SU-DHL-6 (cell line): ENCODE measurements at regions not wholly inside any gene's neighbourhood (a gene's known extent, or its start where the extent isn't known, plus 50 kb on each side); places are given as distances from the start of the nearest gene placed in this dataset.

Experiments used
- H2AFZ ChIP-seq: fragments of 200-600 bp; sonication (generic); 2 replicates; pipeline ENCODE4 v1.6.1; 2014; ENCODE audit warnings: low read depth, mild to moderate bottlenecking, moderate library complexity, mixed read lengths, antibody characterized with exemption, low read length; ENCODE audit not compliant: severe bottlenecking
- H3F3A ChIP-seq: fragments of 200-600 bp; shearing (Covaris generic); 2 replicates; pipeline ENCODE4 v1.6.0; 2016; ENCODE audit warnings: antibody characterized with exemption, mild to moderate bottlenecking; ENCODE audit not compliant: insufficient read depth
- H3K27ac ChIP-seq: fragments of 200-600 bp; sonication (generic); 2 replicates; pipeline ENCODE4 v1.5.1; 2016; ENCODE audit warnings: low read depth, mild to moderate bottlenecking, low read length, moderate library complexity, mixed read lengths
- H3K27me3 ChIP-seq: fragments of 200-600 bp; sonication (generic), shearing (Covaris generic); 2 replicates; pipeline ENCODE4 v1.6.0; 2014; ENCODE audit warnings: mild to moderate bottlenecking, low read length
- H3K36me3 ChIP-seq: fragments of 200-600 bp; sonication (generic); 2 replicates; pipeline ENCODE4 v1.6.1; 2014; ENCODE audit warnings: mild to moderate bottlenecking, low read length, mixed read lengths
- H3K4me2 ChIP-seq: fragments of 300-600, 200-600 bp; shearing (Covaris generic), sonication (generic); 2 replicates; pipeline ENCODE4 v1.6.0; 2014; ENCODE audit warnings: low read length, low read depth, mild to moderate bottlenecking; ENCODE audit not compliant: poor library complexity, severe bottlenecking
- H3K4me3 ChIP-seq: fragments of 200-600 bp; sonication (generic); 2 replicates; pipeline ENCODE4 v1.5.1; 2014; ENCODE audit warnings: antibody characterized with exemption, low read length, mild to moderate bottlenecking, mixed read lengths; ENCODE audit not compliant: insufficient read depth, poor library complexity, severe bottlenecking
- H3K79me2 ChIP-seq: fragments of 200-600 bp; sonication (generic); 2 replicates; pipeline ENCODE4 v1.6.1; 2014; ENCODE audit warnings: mild to moderate bottlenecking, low read length, moderate library complexity; ENCODE audit not compliant: insufficient read depth
- H3K9ac ChIP-seq: fragments of 200-600 bp; sonication (generic); 2 replicates; pipeline ENCODE4 v1.7.0; 2014; ENCODE audit warnings: mild to moderate bottlenecking, low read length
- H3K9me2 ChIP-seq: fragments of 200-600 bp; sonication (generic); replicated peaks from 2 replicates; pipeline ENCODE4 v1.6.1; 2014; ENCODE audit warnings: low read length; ENCODE audit not compliant: insufficient read depth
- H3K9me3 ChIP-seq: fragments of 200-600 bp; sonication (generic); 2 replicates; pipeline ENCODE4 v1.6.1; 2014; ENCODE audit warnings: low read length, mixed read lengths; ENCODE audit not compliant: insufficient read depth
- H4K20me1 ChIP-seq: fragments of 200-600 bp; sonication (generic); 2 replicates; pipeline ENCODE4 v1.6.1; 2014; ENCODE audit warnings: low read depth, mild to moderate bottlenecking, antibody characterized with exemption, low read length, moderate library complexity, mixed read lengths
- EZH2phosphoT487 ChIP-seq: fragments of 200-600 bp; sonication (generic), shearing (Covaris generic); conservative IDR thresholded peaks from 2 replicates; pipeline ENCODE4 v1.6.1; 2018; ENCODE audit warnings: mild to moderate bottlenecking, antibody characterized with exemption, low read length, moderate library complexity, mixed read lengths
- TF ChIP-seq, protein P1 (sequence below): fragments of 200-600 bp; sonication (generic); IDR thresholded peaks from one replicate; pipeline ENCODE4 v1.5.1; 2017; ENCODE audit warnings: antibody characterized with exemption, mild to moderate bottlenecking, low read length, moderate library complexity; ENCODE audit not compliant: insufficient read depth, poor library complexity, severe bottlenecking

DNA sequence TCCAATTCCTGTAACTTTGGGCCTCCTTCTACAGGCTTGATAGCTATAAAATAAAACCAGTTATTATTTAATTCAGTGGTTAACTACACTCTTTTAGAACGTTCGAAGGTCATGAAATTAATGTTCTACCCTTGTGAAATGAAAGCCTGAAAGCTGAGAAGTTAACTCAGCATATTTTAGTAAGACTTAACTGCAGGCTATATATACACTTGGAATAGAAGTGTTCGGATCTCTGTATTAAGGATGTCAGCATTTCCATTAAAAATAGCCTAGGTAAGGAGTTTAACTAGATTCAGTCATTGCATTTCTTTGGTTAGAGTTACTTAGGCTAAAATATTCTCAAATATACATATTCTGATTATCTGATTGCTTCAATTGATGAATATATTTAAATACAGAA, 229.2 kb downstream of the MRPS30 start:
- Histone ChIP-seq H2AFZ (no peak overlapping the region), H3K4me2 (no peak overlapping the region), H3F3A (no peaks in the 10 kb centered on the region), H3K9me3 (no peaks in the 10 kb centered on the region), H3K4me3 (no peak overlapping the region), H3K79me2 (no peaks in the 10 kb centered on the region), H3K9ac (no peak overlapping the region), H3K27me3 (no peaks in the 10 kb centered on the region), H3K27ac (no peak overlapping the region), H4K20me1 (no peaks in the 10 kb centered on the region), H3K9me2 (no peaks in the 10 kb centered on the region), H3K36me3 (no peaks in the 10 kb centered on the region)
- TF ChIP-seq, protein P1, sequence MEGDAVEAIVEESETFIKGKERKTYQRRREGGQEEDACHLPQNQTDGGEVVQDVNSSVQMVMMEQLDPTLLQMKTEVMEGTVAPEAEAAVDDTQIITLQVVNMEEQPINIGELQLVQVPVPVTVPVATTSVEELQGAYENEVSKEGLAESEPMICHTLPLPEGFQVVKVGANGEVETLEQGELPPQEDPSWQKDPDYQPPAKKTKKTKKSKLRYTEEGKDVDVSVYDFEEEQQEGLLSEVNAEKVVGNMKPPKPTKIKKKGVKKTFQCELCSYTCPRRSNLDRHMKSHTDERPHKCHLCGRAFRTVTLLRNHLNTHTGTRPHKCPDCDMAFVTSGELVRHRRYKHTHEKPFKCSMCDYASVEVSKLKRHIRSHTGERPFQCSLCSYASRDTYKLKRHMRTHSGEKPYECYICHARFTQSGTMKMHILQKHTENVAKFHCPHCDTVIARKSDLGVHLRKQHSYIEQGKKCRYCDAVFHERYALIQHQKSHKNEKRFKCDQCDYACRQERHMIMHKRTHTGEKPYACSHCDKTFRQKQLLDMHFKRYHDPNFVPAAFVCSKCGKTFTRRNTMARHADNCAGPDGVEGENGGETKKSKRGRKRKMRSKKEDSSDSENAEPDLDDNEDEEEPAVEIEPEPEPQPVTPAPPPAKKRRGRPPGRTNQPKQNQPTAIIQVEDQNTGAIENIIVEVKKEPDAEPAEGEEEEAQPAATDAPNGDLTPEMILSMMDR: no peak
- TF ChIP-seq EZH2phosphoT487: no peak

DNA sequence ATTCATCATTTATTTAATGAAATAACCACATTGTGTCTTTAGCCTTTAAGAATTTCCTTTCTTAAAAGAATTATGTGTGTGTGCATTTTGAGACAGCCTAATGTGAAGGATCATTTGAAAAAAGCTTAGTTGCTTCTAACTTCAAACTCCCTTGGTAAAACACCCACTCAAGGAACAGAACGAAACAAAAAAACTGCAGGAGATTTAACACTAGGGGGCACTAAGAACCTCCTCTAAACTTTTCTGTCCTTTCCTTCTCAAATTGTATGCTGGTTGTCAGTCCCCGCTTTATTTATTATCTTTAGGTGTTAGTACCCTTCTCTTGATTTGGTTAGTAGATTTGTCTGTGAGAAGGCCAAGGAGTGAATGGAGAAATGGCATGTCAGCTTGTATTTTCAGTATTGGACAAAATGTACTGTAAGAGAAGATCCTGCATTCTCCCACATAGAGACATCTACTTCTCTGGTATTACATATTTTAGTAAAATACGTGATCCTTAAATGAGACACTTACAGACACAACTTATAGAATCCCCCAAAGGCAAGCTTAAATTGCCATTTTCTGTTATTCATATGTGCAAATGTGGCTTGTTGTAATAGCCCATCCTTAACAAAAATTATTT, 229.7 kb downstream of the MRPS30 start:
- TF ChIP-seq EZH2phosphoT487: no peak
- TF ChIP-seq, protein P1: peak; percentile 52
- Histone ChIP-seq H3K4me2 (no peak overlapping the region), H3K9me3 (no peaks in the 10 kb centered on the region), H3K27ac (no peak overlapping the region), H3F3A (no peaks in the 10 kb centered on the region), H3K79me2 (no peaks in the 10 kb centered on the region), H2AFZ (no peak overlapping the region), H3K9me2 (no peaks in the 10 kb centered on the region), H3K9ac (no peak overlapping the region), H3K27me3 (no peaks in the 10 kb centered on the region), H3K4me3 (no peak overlapping the region), H3K36me3 (no peaks in the 10 kb centered on the region), H4K20me1 (no peaks in the 10 kb centered on the region)

DNA sequence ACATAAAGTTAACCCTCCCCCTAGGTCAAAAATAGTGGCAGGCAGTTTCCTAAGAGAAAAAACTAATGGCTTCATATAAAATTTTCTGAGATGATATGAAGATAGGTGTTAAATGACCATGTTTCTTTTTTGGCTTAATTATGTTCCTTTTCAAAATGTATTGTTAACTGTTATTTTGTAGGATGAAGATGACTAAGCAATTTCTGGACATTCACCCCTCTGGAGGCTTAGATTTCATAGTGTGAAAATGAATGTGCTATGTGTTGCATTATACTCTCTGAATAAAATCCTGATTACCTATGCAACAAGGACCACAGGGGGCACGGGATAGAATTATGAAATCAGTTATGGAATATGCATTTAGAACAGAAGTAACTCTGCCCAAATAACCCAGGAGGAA, 233.5 kb downstream of the MRPS30 start:
- Histone ChIP-seq H3K4me2 (no peak overlapping the region), H2AFZ (no peak overlapping the region), H3K9ac (no peak overlapping the region), H4K20me1 (no peaks in the 10 kb centered on the region), H3F3A (no peaks in the 10 kb centered on the region), H3K9me2 (no peaks in the 10 kb centered on the region), H3K9me3 (no peaks in the 10 kb centered on the region), H3K27me3 (no peaks in the 10 kb centered on the region), H3K79me2 (no peaks in the 10 kb centered on the region), H3K36me3 (no peaks in the 10 kb centered on the region), H3K27ac (no peak overlapping the region), H3K4me3 (no peak overlapping the region)
- TF ChIP-seq, protein P1: no peak
- TF ChIP-seq EZH2phosphoT487: no peak
